ENCODE measurements at regions not wholly inside any gene's neighbourhood (a gene's known extent, or its start where the extent isn't known, plus 50 kb on each side); places are given as distances from the start of the nearest gene placed in this dataset.

DNA sequence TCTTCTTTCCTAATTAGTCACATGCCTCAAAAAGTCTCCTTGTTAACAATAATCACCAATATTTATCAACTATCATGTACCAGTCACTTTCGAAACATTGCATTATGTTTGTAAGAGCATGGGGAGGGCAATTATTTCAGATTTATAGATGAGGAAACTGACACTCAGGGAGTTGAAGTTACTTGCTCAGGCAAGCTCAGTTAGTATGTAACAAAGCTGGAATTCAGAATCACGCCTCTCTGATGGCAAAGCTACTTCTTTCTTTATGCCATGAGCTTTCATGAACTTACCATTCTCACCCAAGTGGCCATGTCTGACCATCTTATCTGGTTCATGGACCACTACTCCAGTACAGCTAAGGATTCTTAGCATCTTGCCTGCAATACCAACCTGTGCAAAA is 183.4 kb upstream of the TANK start:
- Histone ChIP-seq H3K27ac (ENCODE audit: insufficient read depth, low read length, poor library complexity, severe bottlenecking) (no peak overlapping the region), H3K27me3 (replicated peaks; ENCODE audit: control insufficient read depth, insufficient read depth, low read length, poor library complexity, severe bottlenecking) (no peaks in the 10 kb centered on the region), H3K4me3 (ENCODE audit: insufficient read depth, low read depth, low read length, poor library complexity, severe bottlenecking) (no peak overlapping the region), H3K36me3 (ENCODE audit: control insufficient read depth, insufficient read depth, low read length) (no peaks in the 10 kb centered on the region), H3K4me1 (ENCODE audit: control insufficient read depth, insufficient read depth, low read length, poor library complexity, severe bottlenecking) (no peaks in the 10 kb centered on the region), H3K9me3 (ENCODE audit: control insufficient read depth, low read length) (no peaks in the 10 kb centered on the region)
- no peak for DNase-seq

DNA sequence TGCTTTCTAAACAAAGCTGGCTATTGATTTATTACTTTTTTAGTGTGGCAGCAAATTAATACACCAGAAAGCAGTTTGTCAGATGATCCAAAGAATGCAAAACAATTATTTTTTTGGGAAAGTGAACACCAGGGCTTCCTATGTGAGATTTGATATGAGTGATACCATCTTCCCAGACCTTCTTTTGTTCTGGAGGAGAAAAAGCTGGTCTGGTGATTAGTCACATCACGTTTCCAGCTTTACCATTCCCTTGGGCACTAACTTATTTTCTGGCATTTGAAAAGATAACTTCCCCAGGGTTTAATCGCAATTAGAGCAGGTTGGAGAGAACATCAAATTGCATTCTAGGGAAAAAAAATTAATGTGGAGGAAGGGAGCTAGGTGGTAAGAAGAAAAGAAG is 182.9 kb upstream of the TANK start:
- Histone ChIP-seq H3K27me3 (replicated peaks; ENCODE audit: control insufficient read depth, insufficient read depth, low read length, poor library complexity, severe bottlenecking) (no peaks in the 10 kb centered on the region), H3K4me3 (ENCODE audit: insufficient read depth, low read depth, low read length, poor library complexity, severe bottlenecking) (no peak overlapping the region), H3K36me3 (ENCODE audit: control insufficient read depth, insufficient read depth, low read length) (no peaks in the 10 kb centered on the region), H3K9me3 (ENCODE audit: control insufficient read depth, low read length) (no peaks in the 10 kb centered on the region), H3K4me1 (ENCODE audit: control insufficient read depth, insufficient read depth, low read length, poor library complexity, severe bottlenecking) (no peaks in the 10 kb centered on the region), H3K27ac (ENCODE audit: insufficient read depth, low read length, poor library complexity, severe bottlenecking) (no peak overlapping the region)
- no peak for DNase-seq

DNA sequence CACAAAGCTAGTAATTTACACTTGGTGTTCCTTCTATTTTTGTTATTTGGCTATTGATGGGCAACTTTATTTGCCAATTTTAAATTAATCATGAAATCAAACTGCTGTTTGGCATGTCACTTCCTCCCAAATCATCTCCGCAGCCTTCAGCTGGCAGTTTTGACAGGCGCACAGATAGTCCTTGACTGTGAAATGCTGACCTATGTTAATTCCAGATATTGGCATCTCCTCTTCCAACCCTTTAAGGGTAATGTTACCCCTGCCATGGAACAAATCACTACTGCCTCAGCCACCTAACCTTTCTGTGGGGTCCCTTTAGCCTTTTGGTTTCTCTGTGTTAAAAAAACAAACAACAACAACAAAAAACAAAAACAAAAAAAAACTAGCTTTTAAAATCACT is 182.4 kb upstream of the TANK start:
- Histone ChIP-seq H3K36me3 (ENCODE audit: control insufficient read depth, insufficient read depth, low read length) (no peaks in the 10 kb centered on the region), H3K27me3 (replicated peaks; ENCODE audit: control insufficient read depth, insufficient read depth, low read length, poor library complexity, severe bottlenecking) (no peaks in the 10 kb centered on the region), H3K27ac (ENCODE audit: insufficient read depth, low read length, poor library complexity, severe bottlenecking) (no peak overlapping the region), H3K9me3 (ENCODE audit: control insufficient read depth, low read length) (no peaks in the 10 kb centered on the region), H3K4me1 (ENCODE audit: control insufficient read depth, insufficient read depth, low read length, poor library complexity, severe bottlenecking) (no peaks in the 10 kb centered on the region), H3K4me3 (ENCODE audit: insufficient read depth, low read depth, low read length, poor library complexity, severe bottlenecking) (no peak overlapping the region)
- DNase-seq, result no peak

DNA sequence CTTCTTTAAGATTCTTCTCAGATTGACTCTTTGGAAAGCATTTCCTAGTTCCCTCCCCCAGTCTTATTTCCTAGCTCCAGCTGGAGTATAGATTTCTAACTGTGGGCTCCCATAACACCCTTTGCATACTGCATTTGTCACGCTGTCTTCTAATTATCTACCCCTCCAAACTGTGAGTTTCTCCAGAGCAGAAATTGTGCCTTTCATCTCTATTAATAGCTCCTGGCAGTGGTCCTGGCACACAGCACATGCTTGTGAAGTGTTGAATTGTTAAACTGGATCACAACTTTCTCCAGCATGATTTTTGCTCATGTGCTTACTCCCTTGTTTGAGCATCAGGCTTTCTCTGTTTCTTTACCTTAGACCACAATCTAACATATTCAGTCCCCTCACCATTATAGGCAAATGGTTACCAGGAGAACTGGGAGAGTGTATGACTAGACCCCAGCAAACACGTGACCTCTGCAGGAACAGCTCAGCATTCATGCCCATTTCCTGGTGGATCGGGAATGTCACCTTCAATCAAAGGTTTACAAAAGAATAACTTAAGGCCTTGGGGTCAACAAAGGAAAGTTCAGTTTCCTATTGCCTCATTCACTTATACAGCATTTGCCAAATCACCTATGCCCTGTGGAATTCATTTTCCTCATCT is 175.7 kb upstream of the TANK start:
- no peak for DNase-seq

DNA sequence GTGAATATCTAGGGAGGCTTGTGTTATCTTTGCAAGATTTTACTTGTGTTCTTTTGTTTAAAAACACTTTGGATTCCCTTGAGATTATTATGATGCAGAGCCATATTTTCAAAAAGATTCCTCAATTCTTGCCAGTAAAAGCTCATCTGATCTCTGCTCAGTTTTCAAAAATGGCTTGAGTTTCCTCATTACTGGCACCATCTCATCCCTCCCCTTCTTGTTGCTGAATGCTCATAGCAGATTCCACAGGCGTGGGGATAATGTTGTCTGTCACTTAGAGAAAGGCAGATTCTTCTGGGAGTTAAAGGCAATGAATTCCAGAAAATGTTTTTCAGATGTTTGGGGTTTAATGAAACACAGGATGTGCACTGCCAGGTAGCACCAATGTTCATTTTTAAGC is 170.4 kb upstream of the TANK start:
- no peak for DNase-seq

More for the DNA sequence above, 175.7 kb upstream of the TANK start:
- Histone ChIP-seq H3K27me3 (replicated peaks; ENCODE audit: control insufficient read depth, insufficient read depth, low read length, poor library complexity, severe bottlenecking) (no peaks in the 10 kb centered on the region), H3K36me3 (ENCODE audit: control insufficient read depth, insufficient read depth, low read length) (no peaks in the 10 kb centered on the region), H3K27ac (ENCODE audit: insufficient read depth, low read length, poor library complexity, severe bottlenecking) (no peak overlapping the region), H3K4me1 (ENCODE audit: control insufficient read depth, insufficient read depth, low read length, poor library complexity, severe bottlenecking) (no peaks in the 10 kb centered on the region), H3K9me3 (ENCODE audit: control insufficient read depth, low read length) (no peaks in the 10 kb centered on the region), H3K4me3 (ENCODE audit: insufficient read depth, low read depth, low read length, poor library complexity, severe bottlenecking) (no peak overlapping the region)

DNA sequence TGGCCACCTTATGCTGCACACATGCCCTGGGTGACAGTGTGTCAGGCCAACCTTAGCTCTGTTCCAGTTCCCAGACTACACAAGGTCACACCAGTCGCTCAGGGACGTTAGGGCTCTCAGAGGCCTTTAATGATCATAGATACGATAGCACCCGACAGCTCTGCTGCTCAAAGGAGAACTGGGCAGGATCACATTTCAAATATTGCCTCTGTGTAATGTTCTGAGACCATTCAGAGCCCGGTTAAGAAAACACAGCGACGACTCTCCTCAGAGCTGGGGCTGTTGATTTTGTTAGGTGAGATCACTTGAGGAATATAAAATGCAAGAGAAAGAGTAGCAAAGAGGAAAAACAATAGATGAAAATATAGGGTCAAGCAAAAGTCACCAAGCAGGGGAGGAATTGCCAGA is 166.6 kb upstream of the TANK start:
- DNase-seq, result no peak
- no peak overlapping the region for H3K4me3 ChIP-seq (ENCODE audit: insufficient read depth, low read depth, low read length, poor library complexity, severe bottlenecking)
- no peaks in the 10 kb centered on the region for H3K4me1 ChIP-seq (ENCODE audit: control insufficient read depth, insufficient read depth, low read length, poor library complexity, severe bottlenecking)
- no peaks in the 10 kb centered on the region for H3K27me3 ChIP-seq (replicated peaks; ENCODE audit: control insufficient read depth, insufficient read depth, low read length, poor library complexity, severe bottlenecking)
- no peaks in the 10 kb centered on the region for H3K9me3 ChIP-seq (ENCODE audit: control insufficient read depth, low read length)
- H3K27ac ChIP-seq (ENCODE audit: insufficient read depth, low read length, poor library complexity, severe bottlenecking), result no peak overlapping the region
- no peaks in the 10 kb centered on the region for H3K36me3 ChIP-seq (ENCODE audit: control insufficient read depth, insufficient read depth, low read length)

More for the DNA sequence above, 170.4 kb upstream of the TANK start:
- no peaks in the 10 kb centered on the region for H3K36me3 ChIP-seq (ENCODE audit: control insufficient read depth, insufficient read depth, low read length)
- no peaks in the 10 kb centered on the region for H3K4me1 ChIP-seq (ENCODE audit: control insufficient read depth, insufficient read depth, low read length, poor library complexity, severe bottlenecking)
- H3K27ac ChIP-seq (ENCODE audit: insufficient read depth, low read length, poor library complexity, severe bottlenecking), result no peak overlapping the region
- H3K4me3 ChIP-seq (ENCODE audit: insufficient read depth, low read depth, low read length, poor library complexity, severe bottlenecking), result no peak overlapping the region
- no peaks in the 10 kb centered on the region for H3K27me3 ChIP-seq (replicated peaks; ENCODE audit: control insufficient read depth, insufficient read depth, low read length, poor library complexity, severe bottlenecking)
- H3K9me3 ChIP-seq (ENCODE audit: control insufficient read depth, low read length), result no peaks in the 10 kb centered on the region

DNA sequence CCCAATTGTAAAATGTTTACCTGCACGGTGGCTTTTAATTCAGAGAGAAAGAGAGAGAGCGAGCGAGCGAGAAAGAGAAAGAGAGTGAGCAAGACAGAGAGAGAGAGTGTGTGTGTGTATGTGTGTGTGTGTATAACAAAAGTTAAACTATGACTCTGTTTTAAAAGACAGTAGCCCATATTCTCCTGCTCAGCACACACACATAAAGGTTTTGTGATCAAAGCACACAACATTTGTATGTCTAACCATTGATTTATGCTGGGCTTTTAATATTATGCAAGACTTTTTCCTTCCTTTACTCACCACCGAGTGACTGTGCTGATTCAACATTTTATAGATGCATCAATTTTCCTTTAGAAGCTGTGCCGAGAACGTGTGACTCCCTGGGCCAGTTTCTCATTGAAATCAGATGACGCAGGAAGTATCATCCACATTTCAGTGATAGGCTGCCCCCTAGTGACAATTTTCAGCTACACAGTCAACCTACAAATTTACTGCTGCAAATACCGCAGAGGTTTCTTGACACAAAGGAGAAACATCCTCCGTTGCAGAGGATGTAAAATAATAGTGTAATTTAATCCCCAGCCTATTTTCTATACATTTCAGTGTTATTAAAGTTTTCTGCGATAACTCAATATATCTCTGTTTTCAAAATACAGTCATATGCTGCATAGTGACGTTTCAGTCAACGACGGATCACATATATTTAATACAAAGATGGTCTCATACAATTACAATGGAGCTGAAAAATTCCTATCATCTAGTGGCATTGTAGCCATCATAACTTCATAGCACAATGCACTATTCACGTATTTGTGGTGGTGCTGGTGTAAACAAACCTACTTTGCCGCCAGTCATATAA is 165.9 kb upstream of the TANK start:
- Histone ChIP-seq H3K4me1 (ENCODE audit: control insufficient read depth, insufficient read depth, low read length, poor library complexity, severe bottlenecking) (no peaks in the 10 kb centered on the region), H3K36me3 (ENCODE audit: control insufficient read depth, insufficient read depth, low read length) (no peaks in the 10 kb centered on the region), H3K4me3 (ENCODE audit: insufficient read depth, low read depth, low read length, poor library complexity, severe bottlenecking) (no peak overlapping the region), H3K27me3 (replicated peaks; ENCODE audit: control insufficient read depth, insufficient read depth, low read length, poor library complexity, severe bottlenecking) (no peaks in the 10 kb centered on the region), H3K27ac (ENCODE audit: insufficient read depth, low read length, poor library complexity, severe bottlenecking) (no peak overlapping the region), H3K9me3 (ENCODE audit: control insufficient read depth, low read length) (no peaks in the 10 kb centered on the region)
- DNase-seq, result peak; percentile 24 to 61 (median 30)

DNA sequence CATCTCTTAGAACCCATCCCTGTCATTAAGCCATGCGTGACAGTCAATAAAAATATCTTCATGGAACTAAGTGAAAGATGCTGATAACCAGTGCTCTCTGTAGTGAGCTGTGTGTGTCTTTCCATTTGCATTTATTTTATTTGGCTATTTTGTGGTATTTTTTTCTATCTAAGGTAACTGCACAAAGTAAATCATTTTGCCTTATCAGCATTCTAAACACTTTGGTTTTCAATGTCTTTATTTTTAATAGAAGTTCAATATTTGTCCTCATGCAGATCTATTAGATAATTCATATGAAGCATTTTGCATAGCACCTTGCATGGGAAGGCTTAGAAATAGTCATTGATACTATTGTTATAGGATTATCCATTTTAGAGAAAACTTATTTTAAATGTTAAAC is 163.6 kb upstream of the TANK start:
- Histone ChIP-seq H3K4me1 (ENCODE audit: control insufficient read depth, insufficient read depth, low read length, poor library complexity, severe bottlenecking) (no peaks in the 10 kb centered on the region), H3K9me3 (ENCODE audit: control insufficient read depth, low read length) (no peaks in the 10 kb centered on the region), H3K36me3 (ENCODE audit: control insufficient read depth, insufficient read depth, low read length) (no peaks in the 10 kb centered on the region), H3K4me3 (ENCODE audit: insufficient read depth, low read depth, low read length, poor library complexity, severe bottlenecking) (no peak overlapping the region), H3K27ac (ENCODE audit: insufficient read depth, low read length, poor library complexity, severe bottlenecking) (no peak overlapping the region), H3K27me3 (replicated peaks; ENCODE audit: control insufficient read depth, insufficient read depth, low read length, poor library complexity, severe bottlenecking) (no peaks in the 10 kb centered on the region)
- no peak for DNase-seq

DNA sequence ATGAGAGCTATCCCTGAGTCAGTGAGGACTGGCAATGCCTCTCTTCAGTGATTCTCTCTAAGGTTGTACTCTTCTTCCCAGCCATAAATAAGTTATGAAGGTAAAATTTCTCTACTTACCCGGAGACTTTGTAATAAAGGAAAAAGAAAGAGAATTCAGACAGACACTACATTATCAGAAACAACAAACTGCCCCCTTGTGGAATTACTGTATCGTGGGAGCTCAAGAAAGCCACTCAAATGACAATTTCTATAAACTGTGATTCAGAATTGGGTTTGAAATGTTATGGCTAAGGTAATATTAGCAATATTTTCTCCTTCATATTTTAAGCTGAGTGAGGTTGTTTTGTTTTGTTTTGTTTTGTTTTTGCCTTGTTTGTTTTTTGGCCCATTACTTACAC is 155.8 kb upstream of the TANK start:
- Histone ChIP-seq H3K4me3 (ENCODE audit: insufficient read depth, low read depth, low read length, poor library complexity, severe bottlenecking) (no peak overlapping the region), H3K27ac (ENCODE audit: insufficient read depth, low read length, poor library complexity, severe bottlenecking) (no peak overlapping the region), H3K27me3 (replicated peaks; ENCODE audit: control insufficient read depth, insufficient read depth, low read length, poor library complexity, severe bottlenecking) (no peaks in the 10 kb centered on the region), H3K9me3 (ENCODE audit: control insufficient read depth, low read length) (no peaks in the 10 kb centered on the region), H3K36me3 (ENCODE audit: control insufficient read depth, insufficient read depth, low read length) (no peaks in the 10 kb centered on the region), H3K4me1 (ENCODE audit: control insufficient read depth, insufficient read depth, low read length, poor library complexity, severe bottlenecking) (no peaks in the 10 kb centered on the region)
- no peak for DNase-seq

DNA sequence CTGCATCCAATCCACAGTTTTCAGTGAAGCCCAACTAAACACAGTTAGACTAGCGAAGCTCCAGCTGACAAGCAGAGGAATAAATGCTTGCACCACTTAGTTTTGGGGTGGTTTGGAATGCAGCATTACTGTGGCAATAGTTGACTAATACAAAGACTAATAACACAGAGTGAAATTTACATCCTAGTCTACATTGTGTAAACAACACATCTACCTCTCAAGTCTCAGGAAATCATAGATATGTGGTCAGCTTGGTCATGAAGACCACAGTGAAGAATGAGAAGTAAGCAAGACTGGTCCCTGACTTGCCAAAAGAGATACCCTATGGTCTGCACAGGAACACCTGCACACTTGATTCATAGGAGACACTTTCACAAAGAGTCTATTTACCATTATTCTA is 155.1 kb upstream of the TANK start:
- Histone ChIP-seq H3K36me3 (ENCODE audit: control insufficient read depth, insufficient read depth, low read length) (no peaks in the 10 kb centered on the region), H3K4me1 (ENCODE audit: control insufficient read depth, insufficient read depth, low read length, poor library complexity, severe bottlenecking) (no peaks in the 10 kb centered on the region), H3K27me3 (replicated peaks; ENCODE audit: control insufficient read depth, insufficient read depth, low read length, poor library complexity, severe bottlenecking) (no peaks in the 10 kb centered on the region), H3K9me3 (ENCODE audit: control insufficient read depth, low read length) (no peaks in the 10 kb centered on the region), H3K27ac (ENCODE audit: insufficient read depth, low read length, poor library complexity, severe bottlenecking) (no peak overlapping the region), H3K4me3 (ENCODE audit: insufficient read depth, low read depth, low read length, poor library complexity, severe bottlenecking) (no peak overlapping the region)
- no peak for DNase-seq

Measured in effector memory CD4-positive, alpha-beta T cell (primary cell).